Skin epidermis (tissue), 12 donors: ENCODE measurements at regions not wholly inside any gene's neighbourhood (a gene's known extent, or its start where the extent isn't known, plus 50 kb on each side); places are given as distances from the start of the nearest gene placed in this dataset.
"Not testable (repeated sequence)": the region's sequence is repeated elsewhere in the genome, so short reads cannot be mapped to it uniquely, and the experiment has no call there.

ENCODE experiments used
- H3K27ac ChIP-seq, 21 experiments: fragments of 200-600 bp; sonication (generic) in 11 of 21; one replicate each; pipeline ENCODE4 v1.5.0; 2020; ENCODE audit warnings: mild to moderate bottlenecking in 3 of 21, inconsistent platforms in 2 of 21, moderate library complexity in 2 of 21
- H3K4me3 ChIP-seq, 7 experiments: fragments of 200-600 bp; sonication (generic) in 2 of 7; one replicate each; pipeline ENCODE4 v1.5.0; 2020; ENCODE audit warnings: inconsistent platforms in 2 of 7, mild to moderate bottlenecking in 2 of 7, moderate library complexity in 1 of 7

DNA sequence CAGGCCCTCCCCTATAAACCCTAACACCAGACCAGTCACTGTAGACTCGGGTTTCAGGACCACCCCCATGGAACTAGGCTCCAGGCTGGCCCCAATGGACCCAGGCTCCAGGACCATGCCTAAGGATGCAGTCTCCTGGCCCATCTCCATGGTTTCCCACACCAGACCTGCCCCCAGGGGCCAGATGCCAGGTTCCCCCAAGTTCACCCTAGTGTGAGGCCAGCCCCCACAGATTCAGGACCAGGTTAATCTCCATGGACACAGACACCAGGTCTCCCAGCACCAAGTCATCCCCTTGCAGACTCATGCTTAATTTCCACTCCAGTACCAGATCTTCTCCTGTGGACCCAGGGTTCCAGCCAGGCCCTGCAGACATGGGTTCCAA lies 103.8 kb upstream of the LANCL2 start:
- H3K27ac ChIP-seq = no peak overlapping the region
- H3K4me3 ChIP-seq = no peak overlapping the region

DNA sequence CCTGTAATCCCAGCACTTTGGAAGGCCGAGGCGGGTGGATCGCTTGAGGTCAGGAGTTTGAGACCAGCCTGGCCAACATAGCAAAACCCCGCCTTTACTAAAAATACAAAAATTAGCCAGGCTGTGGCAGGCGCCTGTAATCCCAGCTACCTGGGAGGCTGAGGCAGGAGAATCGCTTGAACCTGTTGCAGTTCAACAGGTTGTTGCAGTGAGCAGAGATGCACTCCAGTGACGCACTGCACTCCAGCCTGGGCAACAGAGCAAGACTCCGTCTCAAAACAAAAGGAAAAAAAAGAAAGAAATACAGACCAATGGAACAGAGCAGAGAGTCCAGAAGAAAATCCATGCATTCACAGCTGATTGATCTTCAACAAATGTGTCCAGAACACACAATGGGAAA lies 99.8 kb upstream of the LANCL2 start:
- H3K27ac ChIP-seq, H3K4me3 ChIP-seq: not testable (repeated sequence)

DNA sequence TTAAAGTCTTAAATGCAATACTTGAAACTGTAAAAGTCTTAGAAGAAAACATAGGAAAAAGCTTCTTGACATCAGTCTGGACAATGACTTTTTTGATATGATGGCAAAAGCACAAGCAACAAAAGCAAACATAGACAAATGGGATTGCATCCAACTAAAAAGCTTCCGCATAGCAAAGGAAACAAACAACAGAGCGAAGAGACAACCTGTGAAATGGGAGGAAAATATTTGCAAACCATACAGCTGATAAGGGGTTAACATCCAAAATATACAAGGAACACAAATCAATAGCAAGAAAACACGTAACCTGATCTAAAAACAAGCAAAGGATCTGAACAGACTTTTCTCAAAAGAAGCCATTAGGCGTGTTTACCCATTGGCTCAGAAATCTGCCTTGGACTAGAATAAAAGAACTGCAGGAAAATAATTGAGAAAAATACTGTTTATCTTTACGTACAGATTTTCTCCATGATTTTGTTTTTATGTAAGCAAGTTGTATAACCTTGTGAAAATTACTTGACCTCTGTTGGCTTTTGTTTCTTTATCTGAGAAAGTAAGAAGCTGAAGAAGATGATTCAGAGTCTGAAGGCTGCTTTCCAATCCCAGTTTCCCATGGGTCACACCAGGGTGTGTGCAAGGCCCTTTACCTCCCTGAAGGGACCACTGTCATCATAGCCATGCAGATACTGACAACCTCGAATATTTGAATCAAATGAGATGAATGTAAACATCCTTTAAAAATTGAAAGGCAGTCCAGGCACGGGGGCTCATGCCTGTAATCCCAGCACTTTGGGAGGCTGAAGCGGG lies 99.1 kb upstream of the LANCL2 start:
- Histone ChIP-seq H3K4me3 (no peak overlapping the region), H3K27ac (no peak overlapping the region)

DNA sequence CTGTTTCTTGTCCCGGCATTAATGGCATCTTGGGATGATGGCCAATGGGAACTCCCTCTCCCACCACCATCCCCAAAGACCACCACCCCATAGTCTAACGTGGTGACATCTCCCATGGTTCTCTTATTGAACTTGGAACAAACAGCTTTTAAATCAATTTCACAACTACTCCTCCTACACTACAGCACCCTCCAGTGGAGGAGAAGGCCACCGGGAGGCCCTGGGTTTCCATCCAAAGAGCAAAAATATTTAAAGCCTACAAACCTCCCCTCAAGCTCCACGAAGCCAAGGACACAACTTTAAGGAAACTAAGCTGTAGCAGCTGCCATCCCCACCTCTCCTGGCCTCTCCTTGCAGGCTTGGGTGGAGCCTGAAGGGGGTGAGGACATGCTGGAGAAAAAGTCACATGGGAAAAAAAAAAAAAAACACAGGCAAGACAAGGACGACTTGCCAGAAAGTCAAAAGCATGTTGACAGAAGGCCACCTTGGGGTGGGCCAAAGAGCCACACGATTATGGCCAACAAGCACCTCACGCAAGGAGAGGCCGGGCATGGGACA lies 94.0 kb upstream of the LANCL2 start:
- no peak overlapping the region for H3K27ac ChIP-seq

DNA sequence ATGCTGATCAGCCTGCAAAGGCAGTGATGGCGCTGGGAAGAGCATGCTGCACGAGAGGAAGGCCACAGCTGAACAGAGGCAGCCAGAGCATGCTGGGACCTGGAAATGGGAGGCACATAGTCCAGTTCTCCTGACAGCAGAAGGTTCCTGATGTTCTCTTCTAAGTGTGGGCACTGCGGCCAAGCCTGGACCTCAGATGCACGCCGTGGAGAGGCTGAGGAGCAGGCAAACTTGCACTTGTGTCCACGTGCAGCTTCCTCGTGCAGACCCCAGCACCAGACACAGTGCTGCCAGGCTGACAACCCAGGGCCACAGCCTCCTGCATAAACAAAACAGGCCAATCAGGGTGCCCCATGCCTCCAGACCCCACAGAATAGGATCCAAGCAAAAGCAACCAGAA lies 93.5 kb upstream of the LANCL2 start:
- Histone ChIP-seq H3K4me3 (no peak overlapping the region), H3K27ac (no peak overlapping the region)

More for the DNA sequence above, 94.0 kb upstream of the LANCL2 start:
- H3K4me3 ChIP-seq = no peak overlapping the region

DNA sequence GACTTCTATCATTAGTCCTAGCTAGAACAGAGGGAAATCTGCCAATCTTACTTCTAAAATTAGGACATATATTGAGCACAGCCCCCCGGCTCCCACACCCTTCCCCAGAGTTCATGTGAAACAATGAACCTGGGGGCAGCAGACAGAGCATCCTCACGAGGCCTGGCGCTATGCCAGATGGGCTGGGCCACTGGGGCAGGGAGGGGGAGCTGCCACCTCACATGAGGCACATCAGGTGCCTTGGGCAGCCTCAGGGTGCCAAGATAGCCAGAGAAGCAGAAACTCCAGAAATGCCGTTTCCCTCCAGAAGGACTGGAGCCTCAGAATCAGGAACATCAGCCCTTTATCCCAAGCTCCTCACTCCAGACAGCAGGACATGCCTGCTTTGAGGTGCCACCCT lies 92.8 kb upstream of the LANCL2 start:
- Histone ChIP-seq H3K4me3 (no peak overlapping the region), H3K27ac (no peak overlapping the region)

DNA sequence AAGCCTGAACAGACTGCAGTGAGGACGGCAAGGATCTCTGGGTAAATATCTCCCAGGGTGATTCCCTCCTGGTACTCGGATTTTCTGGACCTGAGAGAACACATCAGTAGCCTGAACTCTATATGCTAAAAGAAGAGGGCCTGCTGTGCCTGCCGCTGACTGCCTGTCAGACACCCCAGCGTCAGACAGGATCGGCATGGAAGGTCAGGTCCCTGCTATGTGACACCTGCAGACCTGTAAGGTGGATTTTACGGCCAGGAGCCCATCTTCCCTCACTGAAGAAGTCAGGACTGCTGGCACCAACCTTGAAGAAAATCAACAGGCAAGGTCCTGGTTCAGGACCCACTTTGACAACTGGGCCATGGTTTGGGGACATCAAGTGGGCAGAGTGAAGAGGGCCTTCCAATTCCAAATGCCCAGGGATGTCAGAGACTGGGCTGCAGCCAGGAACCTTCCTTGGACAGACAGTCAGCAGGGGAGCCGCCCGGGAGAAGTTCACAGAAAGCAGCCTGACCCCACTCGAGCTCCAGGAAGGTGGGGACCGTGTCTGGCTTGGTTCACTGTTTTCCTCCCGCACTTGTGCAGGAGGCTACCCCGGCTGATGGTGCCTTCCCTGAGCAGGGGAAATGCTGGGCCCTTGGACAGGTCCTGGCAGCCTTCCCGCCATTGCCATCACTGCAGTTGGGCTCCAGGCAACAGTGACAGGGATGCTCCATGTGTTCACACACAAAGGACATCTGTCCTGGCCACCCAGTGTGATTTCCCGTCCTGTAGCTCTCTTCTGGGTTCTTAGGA lies 91.8 kb upstream of the LANCL2 start:
- Histone ChIP-seq H3K4me3 (no peak overlapping the region), H3K27ac (no peak overlapping the region)

DNA sequence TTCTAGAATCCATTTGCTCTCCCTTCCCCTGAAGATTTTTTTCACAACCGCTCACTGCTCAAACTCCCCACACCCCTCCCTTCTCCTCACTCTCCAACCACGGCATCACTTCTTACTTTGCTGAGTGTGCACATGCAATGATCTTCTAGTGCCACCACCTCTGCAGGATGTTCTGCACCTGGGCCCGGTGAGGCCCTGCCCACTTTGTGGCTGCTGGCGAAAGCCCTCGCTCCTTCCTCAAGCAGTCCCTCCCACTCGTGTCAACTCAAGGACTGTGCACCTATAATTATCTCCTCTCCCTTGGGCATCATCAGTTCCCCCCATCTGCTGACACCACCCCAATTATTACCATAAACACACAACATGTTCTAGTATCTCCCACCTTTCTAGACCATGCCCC lies 91.0 kb upstream of the LANCL2 start:
- no peak overlapping the region for H3K4me3 ChIP-seq
- H3K27ac ChIP-seq = no peak overlapping the region

DNA sequence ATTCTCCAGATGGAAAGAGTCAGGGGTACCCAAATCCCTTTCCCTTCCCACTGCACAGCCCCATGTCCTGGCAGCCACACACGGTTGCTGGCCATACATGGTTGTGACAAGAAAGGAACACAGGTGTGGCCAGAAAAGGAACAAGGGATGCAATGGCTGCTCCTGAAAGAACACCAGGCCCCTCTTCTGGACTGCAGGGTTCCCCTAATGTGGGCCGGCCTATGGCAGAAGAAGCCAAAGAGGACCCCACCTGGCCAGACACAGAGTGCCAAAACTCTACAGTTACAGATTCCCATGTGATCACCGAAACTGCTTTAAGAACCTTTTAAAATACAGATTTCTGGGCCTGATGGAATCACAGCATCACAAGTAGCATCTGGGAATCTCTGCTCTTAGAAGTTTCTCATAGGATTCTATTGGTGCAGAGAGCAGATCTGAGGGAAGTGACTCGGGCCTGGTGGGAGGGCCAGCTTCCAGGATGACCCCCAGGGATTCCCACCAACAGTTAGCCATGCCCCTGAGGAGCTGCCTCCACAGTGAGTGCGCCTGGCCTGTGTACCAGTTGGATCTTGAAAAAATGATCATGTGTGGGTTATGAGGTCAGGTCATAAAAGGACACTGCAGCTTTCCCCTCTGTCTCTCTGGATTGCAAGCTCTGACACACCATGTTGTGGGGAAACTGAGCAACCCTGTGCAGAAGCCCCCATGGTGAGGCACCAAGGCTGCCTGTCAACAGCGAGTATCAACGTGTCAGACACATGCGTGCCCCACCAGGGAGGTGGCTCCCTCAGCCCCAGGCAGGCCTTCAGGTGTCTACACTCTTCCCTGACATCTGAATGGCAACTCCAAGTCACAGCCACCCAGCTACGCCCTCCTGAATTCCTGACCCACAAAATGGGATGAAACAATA lies 89.6 kb upstream of the LANCL2 start:
- Histone ChIP-seq H3K27ac (no peak overlapping the region), H3K4me3 (no peak overlapping the region)

DNA sequence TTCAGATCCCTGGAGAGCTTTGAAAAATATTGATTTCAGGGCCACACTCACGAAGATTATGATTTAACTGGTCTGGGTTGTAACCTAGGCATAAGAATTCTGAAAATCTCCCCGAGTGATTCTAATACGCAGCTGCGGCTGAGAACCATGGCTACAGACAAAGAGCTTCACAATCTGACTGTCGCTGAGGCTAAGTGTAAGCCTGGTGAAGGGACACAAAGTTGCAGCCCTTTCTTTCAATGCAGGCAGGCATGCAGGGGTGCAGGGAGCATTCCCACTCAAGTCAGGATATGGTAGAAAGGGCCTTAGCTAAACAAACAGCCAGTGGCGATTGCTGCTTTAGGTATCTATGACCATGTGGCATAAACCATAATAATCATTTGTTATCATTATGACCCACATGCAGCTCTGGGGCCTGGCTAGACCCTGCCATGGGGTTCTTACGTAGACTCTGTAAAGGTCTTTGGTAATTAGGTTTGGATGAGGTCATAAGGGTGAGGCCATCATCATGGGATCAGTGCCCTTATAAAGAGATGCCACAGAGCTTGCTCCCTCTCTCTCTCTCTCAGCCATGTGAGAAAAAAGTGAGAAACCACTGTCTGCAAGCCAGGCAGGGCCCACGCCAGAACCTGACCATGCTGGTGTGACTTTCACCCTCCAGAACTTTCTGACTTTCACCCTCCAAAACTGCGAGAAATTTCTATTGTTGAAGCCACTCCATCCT lies 88.4 kb upstream of the LANCL2 start:
- Histone ChIP-seq H3K4me3 (no peak overlapping the region), H3K27ac (no peak overlapping the region)

DNA sequence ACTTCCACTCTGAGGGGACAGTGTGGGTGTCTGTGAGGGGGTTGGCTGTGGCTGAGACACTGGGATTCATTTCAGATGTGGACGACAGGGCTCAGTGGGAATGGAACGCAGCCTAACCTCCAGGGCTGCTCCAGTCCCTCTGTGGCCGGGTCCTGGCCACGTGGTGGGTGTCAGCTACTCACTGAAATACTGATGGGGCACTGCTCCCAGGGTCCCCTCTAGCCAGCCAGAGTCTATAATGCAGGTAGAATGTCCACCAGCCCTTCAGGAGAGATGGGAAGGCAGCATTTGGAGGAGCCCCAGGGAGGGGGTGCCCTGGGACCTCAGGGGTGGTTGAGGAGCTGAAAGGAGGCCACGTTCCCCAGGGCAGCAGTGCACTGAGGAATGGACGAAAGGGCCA lies 87.2 kb upstream of the LANCL2 start:
- Histone ChIP-seq H3K27ac (no peak overlapping the region), H3K4me3 (no peak overlapping the region)

DNA sequence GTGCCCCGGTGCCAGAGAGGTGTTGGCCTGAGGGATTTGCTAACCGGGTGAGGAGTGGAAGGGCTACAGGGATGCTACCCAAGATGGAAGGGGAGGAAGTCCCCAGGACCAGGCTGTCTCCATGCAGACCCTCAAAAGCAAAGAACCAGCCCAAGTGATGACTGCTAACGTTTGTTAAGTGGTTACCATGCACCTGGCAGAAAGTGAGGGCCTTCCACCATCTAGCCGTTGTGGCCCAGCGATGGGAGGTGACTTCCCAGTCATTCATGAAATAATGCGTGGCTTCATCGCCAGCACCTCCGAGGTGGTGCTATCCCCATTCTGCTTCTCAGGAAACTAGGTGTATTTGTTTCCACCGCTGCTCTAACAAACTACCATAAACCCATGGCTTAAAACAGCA lies 86.8 kb upstream of the LANCL2 start:
- Histone ChIP-seq H3K4me3 (no peak overlapping the region), H3K27ac (no peak overlapping the region)

DNA sequence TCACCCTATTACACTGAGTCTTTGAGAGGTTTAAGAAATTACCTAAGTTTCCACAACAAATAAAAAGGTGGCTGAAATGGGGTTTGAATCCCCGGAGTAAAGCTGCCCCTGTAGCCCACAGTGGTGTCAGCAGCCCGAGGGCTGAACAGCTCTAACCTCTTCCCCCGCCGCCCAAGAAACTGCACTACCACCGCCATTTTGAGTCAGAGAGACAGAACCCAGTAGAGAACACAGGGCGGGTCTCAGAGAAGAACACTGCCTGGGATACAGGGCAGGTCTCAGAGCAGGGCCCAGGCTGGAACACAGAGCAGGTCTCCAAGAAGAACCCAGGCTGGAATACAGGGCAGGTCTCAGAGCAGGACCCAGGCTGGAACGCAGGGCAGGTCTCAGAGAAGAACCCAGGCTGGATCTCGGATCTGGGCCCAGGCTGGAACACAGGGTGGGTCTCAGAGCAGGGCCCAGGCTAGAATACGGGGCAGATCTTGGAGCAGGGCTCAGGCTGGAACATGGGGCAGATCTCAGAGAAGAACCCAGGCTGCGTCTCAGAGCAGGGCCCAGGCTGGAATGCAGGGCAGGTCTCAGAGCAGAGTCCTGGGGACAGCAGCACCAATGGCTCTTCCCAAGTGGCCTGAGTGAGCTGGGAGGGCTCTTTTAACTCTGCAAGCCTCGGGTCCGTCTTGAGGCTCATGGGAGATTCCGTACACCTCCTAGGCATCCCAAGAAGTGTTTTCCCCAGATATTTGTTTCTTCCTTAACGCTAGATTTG lies 85.9 kb upstream of the LANCL2 start:
- H3K27ac ChIP-seq = no peak overlapping the region

DNA sequence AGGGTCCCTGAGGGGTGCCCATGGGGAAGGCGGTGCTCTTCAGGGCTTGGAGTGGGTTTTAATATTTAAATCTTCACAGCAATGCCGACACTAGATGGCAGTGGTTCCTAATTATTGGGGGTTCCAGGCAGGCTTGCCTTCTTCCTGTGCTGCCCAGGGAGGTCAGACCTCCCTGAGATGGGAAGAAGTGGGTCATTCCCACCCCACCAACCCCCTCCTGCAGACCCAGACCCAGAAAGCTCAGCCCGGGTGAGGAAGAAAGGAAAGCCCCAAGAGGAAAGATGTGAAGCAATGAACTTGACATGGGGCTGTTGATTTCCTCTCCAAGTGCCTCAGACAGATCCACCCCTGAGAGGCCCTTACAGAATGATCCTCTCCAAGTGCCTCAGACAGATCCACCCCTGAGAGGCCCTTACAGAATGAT lies 85.1 kb upstream of the LANCL2 start:
- Histone ChIP-seq H3K4me3 (no peak overlapping the region), H3K27ac (no peak overlapping the region)

More for the DNA sequence above, 85.9 kb upstream of the LANCL2 start:
- no peak overlapping the region for H3K4me3 ChIP-seq

DNA sequence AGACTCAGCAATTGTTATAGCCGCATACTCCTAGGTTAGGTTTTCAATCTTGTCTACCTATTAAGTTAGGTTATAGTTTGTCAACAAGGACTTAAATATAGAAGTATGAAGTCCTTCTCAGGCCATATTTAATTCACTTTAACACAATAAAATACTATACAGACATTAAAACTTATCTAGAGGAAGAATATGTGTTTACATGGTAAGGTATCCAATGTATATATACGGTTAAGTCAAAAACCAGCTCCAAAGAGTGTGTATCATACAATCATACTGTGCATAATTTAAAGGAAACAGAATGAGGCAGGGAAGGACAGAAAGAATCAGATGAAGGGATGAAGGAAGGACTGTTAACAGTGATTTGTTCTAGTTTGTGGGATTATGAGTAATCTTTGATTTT lies 79.5 kb upstream of the LANCL2 start:
- Histone ChIP-seq H3K27ac (no peak overlapping the region), H3K4me3 (no peak overlapping the region)

DNA sequence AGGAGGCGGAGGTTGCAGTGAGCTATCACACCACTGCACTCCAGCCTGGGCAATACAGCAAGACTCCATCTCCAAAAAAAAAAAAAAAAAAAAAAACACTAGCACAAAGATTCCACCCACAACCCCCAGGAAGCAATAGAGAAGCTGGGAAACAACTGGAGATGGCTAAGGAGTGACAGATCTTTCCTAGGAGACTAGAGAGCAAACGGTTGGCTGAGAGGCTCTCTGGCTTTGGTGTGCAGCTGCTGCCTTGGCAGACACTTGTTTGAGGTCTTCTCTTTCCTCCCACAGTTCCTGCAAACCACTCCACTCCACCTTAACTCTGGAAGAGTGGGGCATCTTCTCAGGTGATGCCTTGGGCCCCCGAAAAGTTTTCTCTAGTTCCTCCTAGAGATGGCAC lies 78.5 kb upstream of the LANCL2 start:
- H3K27ac ChIP-seq = no peak overlapping the region
- no peak overlapping the region for H3K4me3 ChIP-seq

DNA sequence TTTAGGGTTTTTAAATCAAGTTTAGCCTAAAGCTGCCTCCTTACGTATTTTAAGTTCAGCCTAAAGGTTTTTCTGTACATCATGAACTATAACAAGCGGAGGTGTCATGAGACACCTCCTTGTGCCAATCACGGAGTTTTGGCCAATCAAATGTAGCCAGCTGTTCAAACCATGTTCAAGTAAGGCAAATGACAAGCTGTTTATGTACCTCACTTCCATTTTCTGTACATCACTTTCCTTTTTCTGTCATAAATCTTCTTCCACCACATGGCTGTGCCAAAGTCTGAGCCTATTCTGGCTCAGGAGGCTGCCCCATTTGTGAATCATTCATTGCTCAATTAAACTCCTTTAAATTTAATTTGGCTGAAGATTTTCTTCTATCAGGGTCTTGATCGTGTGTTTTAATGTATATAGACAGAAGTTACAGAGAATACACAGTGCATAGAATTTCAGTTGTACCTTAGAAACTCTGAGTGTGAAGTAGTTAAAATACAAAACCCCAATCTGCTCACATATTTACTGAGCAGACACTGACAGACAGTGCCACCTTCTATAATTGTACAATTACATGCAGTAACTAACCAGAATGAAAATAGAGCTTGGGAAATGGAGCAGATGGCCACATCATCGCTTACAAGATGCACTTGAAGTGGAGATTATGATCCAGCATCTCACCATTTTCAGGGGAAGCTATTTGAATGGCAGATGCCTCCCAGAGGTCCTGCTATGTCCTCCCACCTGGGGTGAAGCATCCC lies 76.9 kb upstream of the LANCL2 start:
- Histone ChIP-seq H3K4me3 (no peak overlapping the region), H3K27ac (no peak overlapping the region)

DNA sequence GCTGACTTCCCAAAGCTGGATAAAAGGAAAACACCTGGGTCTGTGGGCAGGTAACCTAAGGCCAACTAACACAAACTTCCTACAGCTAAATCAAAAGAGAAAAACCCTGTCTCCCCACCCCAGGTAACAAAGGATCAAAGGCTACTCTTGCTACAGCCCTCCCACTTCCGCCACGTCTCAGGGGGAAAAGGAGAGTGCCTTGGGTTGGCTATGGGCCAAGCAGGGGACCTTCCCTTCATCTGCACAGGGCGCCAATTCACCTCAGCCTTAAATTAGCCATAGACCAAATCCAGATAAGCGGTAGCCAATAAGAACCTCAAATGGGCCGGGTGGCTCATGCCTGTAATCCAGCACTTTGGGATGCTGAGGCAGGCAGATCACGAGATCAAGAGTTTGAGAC lies 69.1 kb upstream of the LANCL2 start:
- no peak overlapping the region for H3K27ac ChIP-seq
- no peak overlapping the region for H3K4me3 ChIP-seq
